GM11168 (cell line): ENCODE measurements at regions not wholly inside any gene's neighbourhood (a gene's known extent, or its start where the extent isn't known, plus 50 kb on each side); places are given as distances from the start of the nearest gene placed in this dataset.

Experiments
- in situ Hi-C: fragments of 300-500 bp; cut with MboI; formaldehyde crosslinking; loops from one replicate; pipeline ENCODE4 v1.12.0; 2022; ENCODE audit warnings: low sequenced_read_pairs; ENCODE audit not compliant: unreplicated experiment

DNA sequence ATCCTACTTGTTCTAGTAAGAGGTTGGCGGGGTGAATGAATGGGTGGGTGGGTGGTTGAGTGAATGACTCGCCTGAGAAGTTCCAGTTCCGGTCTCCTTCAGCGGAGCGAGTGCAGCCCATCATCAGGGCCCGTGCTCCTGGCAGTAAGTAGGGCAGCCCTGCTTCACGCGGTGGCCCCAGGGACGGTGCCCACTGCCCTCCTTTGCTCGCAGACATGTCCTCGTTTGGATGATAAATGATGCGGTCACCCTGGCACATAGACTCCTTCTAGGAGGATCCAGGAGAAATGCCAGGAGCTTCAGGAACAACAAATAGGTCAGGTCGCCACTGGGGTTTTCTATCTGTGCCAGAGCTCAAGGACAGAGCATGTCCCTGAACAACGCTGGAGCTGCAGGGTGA lies 370.8 kb downstream of the CTTN start:
- in situ Hi-C loops, result no loop called here

DNA sequence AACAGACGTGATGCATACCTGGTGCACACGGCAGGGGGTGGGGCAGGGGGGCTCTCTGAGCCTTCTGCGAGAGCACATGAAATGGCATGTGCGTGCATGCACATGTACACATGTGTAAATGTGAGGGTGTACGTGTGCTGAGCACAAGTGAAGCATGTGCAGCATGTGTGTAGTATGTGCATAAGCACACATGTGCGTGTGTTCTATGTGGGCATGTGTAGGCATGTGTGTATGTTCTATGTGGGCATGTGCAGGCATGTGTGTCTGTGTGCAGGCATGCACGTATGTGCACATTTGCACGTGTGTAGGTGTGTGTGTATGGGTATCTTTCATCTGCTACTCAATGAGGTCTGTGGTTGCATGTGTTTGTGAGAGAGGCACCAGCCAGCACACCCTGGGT lies 371.2 kb downstream of the CTTN start:
- in situ Hi-C loops, result no loop called here

DNA sequence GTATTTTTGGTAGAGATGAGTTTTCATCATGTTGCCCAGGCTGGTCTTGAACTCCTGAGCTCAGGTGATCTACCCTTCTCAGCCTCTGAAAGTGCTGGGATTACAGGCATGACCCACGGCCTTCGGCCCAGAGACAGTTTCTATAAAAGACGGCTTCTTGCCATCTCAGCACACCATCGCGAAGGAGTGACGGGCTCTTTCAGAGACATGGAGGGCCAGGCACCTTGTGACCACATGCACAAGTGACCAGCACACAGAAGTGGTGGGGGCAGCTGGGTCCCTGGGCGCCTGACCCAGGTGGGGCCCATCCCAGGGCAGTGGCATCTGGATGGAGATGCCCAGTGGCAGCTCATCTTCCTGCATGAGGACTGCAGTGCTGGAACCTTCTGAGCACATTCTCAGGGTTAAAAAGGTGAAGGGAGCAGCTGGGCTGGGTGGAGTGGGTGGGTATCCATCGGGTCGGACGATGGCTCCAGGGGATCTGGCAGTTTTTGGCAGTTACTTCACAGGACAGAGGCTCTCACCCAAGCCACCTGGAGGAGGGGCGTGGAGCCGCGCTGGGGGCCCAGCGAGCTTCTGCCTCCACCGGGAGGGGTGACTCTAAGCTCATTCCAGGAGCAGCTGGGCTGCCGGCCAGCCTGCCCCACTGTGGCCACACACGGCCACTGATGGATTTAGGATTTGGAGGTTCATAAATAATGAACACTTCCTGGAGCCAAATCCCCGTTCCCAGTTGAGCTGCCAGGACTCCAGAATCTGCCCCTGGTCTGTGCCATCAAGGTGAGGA lies 373.0 kb downstream of the CTTN start:
- in situ Hi-C loops, result no loop called here

DNA sequence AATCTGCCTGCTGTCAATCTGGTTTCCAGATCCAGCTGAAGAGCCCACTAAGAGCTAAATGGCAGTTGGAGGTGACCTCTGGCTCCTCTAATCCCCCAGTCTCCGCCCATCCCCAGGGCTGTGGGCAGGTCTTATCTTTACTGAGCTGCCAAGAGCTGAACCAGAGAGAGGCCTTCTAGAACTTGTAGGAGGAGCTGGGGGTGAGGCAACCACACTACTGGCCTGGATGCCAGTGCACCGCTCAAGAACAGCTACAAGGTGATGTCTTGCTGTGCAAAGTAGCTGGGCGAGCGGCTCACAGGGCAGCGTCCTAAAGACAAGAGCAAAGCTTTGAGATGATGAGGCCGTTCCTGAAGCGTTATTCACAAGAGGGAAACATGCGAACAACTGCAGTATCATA lies 374.6 kb downstream of the CTTN start:
- in situ Hi-C loops, result no loop called here

DNA sequence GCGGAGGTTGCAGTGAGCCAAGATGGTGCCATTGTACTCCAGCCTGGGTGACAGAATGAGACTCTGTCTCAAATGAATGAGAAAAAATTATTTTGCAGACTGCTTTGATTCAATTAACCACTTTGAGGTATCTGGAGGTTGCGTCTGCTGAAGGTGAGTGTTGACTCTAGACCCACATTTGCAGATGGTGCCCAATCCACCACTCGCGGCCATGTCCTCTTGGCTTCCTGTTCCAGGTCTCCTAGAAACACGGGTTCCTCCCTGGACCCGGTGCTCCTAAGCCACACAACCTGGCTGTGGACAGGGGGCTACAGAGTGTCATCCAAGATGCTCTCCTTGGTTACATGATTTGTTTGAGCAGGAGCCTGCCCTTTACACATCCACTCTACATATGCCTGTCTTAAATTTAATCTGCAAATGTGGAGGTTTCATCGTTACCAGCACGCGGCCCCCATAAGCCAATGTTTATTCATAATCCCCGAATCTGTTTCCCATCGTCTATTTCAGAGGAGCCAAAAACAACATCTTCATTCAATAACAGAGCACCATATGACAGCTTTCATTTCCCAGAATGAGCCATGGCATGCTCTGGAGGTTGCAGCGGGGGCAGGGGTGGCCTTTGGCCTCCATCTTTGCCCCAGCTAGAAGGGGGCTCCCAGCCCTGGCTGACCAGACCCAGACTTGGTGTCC lies 377.2 kb downstream of the CTTN start:
- in situ Hi-C loops, result no loop called here

DNA sequence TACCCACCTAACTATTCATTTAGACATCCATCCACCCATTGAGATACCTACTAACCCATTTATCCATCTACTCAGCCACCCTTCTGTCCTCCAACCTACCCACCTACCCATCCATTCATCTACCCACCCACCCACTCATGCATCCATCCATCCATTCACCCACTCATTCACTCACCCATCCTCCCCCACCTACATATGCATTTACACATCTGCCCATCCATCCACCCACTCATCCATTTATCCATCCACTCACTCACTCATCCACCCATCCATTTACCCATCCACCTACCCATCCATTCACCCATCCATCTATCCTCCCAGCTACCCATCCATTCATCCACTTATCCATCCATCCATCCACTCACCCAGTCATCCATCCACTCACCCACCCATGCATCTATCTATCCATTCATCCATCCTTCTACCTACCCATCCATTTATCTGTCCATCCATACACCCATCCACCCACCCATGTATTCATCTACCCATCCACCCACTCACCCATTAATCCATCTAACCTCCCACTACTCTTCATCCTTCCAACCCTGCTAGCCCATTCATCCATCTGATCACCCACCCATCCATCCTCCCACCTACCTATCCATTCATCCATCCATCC lies 378.7 kb downstream of the CTTN start:
- in situ Hi-C loops, result no loop called here

DNA sequence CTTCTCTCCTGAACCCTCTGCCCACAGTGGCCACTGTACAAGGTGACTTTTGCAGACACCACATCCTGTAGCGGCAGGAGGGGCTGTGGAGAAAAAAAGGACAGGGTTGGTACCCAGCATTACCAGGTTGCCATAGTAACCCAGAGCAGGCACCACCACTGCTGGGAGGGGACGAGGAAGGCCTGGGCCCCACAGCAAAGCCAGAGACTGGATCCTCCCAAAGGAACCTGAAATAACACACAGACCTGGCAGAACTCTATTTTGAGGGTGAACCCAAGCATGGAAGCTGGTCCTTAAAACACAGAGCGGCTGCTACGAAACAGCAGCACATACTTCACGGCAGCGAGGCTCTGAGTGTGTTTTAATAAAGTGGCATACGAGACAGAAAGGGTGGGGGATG lies 380.6 kb downstream of the CTTN start:
- in situ Hi-C loops, result no loop called here

DNA sequence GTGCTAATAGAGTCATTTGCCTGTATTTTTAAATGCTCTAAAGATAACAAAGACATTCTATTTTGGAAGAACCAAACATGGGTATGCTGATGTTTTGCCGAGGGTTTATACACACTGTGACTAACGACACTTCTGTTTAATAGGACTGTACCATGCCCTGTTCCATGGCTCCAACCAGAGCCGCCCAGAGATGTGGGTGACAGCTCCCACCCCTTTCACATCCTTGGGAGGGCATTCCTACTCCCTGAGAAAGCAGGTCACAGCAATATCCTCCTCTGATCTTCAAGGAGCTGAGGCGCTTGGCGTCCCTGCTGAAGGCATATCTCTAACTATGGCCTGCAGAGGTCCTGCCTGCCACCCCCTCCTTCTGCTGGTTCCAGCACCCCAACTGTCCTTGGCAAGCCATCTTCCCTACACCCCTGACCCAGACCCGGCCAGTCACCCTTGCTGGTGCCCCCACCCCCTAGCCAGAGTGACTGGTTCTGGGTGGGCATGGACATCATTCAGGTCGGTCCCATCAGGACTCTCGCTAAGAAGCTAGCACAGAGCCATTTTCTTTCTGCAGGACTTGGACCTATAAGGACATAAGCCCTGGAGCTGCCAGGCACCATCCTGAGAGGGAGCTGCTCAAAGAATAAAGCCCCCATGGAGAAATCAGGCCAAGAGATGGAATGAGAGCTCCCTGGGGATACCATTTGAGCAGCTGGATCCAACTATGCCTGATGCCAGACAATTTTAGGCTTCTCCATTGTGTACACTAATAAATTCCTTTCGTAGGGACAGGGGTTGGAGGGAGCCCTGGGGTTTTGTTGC lies 381.3 kb downstream of the CTTN start:
- in situ Hi-C loops, result no loop called here

DNA sequence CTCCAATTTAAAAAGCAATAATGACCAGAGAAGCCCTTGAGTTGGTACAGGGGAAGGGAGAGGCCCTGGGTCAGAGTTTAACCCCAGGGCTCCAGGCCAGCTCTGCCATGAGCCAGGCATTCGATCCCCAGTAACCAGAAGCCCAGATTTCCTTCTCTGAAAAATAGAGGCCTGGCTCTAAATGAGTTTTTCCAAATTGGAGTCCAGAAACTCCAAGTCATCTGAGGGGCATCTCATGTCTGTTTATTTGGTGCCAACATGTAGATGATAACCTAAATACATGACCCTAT lies 381.9 kb downstream of the CTTN start:
- in situ Hi-C loops, result no loop called here

DNA sequence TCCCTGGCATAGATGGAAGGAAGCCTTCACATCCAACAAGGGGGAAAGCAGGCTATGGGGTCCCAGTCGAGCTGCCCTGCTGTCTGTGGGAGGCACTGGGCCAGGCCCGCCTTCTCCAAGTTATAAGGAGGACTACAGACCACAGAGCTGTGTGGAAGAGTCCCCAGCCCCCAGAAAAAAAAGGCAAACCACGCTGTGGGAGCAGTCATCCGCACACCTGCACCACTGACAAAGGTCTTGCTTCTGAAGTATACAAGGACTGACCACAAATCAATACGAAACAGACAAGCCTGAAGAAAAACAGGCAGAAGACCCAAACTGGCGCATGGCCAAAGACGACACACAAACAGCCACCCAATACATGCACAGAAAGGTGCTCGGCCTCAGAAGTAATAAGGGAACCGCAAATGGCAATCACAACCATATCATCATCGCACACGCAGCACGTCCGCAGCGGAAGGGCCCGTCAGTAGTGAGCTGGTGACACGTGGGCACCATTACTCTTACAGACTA lies 384.1 kb downstream of the CTTN start:
- in situ Hi-C loops, result no loop called here

DNA sequence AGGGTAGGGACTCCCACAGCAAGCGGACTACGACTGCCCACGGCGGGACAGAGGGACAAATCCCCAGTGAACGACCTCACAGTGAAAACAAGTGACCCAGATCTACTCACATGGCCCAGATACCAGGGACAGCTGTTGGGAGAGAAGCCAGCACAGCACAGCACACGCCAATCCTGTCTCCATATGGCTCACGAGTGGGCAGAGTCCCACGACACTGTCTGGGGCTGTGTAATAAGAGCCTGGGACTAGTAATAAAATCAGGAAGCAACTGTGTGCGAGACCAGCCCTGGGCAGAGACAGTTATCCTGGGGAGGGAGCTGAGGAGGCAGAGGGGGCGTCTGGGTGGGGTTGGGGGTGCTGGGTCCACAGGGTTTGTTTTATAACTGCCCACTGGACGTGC lies 385.0 kb downstream of the CTTN start:
- in situ Hi-C loops, result no loop called here

DNA sequence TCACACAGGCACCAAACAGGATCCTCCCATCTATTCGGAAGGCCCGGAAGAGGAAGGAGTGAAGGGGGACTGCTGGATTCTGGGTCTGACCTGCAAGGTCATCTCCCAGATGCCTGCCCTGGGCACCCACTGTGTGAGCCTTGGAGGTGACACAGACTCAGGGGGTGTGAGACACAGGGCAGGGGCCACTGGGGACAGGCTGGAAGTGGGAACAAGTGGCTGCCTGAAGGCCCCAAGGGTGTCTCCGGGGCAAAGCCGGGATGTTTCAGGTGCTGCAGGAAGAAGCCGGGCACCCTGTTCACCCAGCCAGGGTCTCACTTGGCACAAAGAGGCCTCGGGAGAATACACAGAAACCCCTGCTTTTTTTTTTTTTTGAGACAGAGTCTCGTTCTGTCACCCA lies 385.5 kb downstream of the CTTN start:
- in situ Hi-C loops, result no loop called here

DNA sequence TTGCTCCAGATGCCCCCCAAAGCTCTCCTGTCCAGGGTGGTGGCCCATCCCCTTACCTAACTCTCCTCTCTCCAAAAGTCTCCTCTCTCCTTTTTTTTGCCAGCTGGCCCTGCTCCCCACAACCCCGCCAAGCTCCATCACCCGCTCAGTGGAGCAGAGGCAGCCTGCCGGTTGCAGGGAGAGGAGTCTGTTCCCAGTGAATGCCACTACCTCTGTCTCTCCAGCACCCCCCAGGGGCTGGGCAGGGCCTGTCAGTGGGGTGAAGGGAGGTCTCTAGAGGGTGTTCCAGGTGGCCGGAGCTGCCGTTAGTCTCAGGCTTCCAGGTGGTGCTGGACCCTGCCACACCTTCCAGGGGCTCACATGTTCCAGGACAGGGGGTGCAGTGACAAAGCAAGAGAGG lies 387.0 kb downstream of the CTTN start:
- in situ Hi-C loops, result no loop called here

DNA sequence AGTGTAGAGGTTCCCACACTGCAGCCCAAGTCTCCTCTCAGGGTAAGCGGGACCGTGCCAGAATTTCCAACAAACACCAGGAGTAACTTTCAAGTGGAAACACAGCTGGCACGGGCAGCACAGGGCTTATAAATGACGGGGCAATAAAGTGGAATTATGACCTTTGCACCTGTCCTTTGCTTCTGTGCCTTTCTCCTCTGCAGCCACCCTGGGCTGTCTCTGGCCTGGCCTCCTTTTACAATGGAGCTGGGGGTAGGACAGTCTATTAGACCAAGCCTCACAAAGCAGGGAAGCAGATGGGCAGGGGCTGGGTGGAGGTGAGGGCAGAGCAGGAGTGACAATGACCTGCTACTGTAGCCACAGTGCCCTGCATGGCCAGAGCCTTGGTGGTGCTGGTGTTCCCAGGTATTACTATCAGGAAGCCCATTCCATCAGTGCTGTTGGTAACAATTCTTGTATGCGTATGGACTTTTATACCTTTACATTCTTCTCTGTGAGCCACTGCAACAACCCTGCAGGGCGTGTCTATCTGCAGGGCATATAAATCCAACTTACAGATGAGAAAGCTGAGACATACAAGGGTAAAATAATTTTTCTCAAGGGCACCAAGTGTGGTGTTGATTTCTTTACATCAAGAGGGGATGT lies 387.8 kb downstream of the CTTN start:
- in situ Hi-C loops, result no loop called here

DNA sequence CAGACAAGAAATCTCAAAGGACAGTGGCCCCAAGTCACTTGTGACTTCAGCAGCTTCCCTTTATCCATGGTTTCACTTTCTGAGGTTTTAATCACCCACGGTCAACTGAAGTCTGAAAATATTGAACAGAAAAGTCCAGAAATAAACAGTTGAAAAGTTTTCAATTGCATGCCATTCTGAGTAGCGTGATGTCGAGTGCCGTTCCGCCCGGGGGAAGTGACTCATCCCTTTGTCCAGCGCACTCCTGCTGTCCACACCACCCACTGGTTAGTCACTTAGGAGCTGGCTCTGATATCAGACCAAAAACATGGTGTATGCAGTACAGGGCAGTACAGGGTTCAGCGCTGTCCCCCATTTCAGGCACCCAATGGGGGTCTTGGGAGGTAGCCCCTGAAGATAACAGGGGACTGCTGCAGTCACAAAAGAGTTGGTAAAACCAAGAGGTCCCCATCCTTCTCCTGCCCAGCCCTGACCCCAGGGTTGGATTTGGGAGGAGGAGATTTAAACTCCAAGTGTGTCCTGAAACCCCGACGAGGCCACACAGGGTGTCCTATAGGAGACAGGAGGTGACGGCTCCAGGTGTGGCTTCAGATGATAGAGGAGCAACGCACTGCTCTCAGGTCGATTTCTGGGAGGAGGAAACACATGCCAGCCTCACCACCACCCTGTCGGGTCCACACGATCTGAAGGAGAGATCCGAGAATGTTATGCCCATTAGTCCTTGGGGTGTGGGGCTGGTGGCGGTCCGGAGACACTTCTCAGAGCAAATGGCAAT lies 390.1 kb downstream of the CTTN start:
- in situ Hi-C loops, result no loop called here

DNA sequence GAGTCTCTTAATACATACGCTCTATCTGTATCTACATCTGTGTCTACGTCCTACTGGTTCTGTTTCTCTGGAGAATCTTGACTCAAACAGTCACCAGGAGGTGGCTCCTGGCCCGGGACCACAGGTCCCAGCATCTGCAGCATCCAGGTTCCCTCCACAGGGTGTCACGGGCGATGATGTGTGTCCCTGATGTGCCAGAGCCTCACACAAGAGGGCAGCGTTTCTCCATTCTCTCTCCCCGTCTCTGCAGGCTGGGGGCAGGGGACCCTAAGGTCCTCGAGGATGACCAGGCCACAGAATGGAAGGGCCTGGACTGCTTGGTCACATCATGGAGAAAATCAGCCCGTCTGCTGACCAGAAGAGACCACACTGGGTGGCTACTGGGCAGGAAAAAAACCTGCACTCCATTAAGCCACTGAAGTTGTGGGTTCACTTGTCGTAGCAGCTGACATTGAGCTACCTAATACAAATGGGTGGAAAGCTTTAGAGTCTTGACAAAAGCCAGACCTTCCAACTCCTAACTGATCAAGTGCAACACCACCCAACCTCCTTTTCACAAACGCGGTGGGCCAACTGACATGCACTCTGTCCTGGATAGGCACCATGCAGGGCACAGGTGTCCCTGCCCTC lies 392.5 kb downstream of the CTTN start:
- in situ Hi-C loops, result no loop called here

DNA sequence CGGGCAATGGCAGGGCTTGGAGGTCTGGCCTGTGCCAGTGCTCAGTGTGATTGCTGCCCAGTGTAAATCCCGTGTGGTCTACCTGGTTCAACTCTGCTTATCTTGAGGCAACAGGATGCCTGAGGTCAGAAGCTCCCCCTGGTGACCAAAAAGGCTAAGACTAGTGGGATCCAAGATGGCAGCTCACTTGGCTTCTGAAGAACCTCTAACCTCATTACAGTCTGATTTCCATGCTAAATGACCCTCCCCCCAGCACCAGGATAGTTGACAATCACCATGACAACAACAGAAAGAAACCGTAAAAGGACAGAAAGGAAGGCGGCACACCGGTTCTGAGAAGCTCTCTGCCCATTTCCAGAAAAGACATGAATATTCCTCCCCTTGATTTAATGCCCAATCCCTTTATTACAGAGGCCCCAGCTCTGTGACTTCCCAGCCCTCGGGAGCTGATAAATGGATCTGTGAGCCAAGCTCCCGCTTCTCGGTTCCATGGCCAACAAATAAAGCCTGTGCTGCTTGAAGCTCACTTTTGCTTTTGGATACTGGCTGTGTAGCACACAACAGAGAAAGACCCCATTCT lies 398.4 kb downstream of the CTTN start:
- in situ Hi-C loops, result no loop called here

DNA sequence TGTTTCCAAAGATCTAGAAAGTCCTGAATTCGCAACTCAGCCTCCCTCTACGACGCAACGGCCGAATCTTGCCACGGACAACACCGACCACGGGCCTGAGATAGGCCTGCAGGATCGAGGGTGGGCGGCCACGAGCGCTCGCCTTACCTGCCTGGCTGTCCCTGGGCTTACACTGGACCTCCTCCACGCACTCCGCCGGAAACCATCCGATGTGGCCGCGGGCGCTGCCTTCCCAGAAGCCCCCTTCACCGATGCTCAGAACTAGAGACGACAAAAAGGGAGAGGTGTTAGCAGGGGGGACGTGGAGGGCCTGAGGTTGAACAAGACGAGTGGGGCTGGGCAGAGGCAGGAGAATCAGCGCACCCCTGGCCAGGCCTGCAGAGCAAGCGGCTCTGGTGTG lies 400.0 kb downstream of the CTTN start:
- in situ Hi-C loops, result no loop called here

DNA sequence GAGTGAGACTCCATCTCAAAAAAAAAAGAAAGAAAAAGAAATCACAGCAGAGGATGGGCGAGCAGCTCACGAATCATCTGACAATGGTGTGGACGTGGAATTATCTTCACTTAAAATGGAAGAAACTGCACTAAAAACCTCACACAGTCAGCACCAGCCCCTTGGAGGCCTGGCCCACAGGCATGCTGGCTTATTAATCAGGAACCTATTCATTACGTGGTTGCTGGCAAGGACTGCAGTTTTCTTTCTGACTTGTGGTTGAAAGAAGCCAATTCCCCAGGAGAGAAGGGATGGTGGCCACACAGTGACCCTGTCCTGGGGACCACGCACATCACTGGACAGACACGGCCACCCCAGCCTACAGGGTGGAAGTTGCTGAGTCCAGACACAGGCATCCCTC lies 401.1 kb downstream of the CTTN start:
- in situ Hi-C loops, result no loop called here
